GM10266 (cell line): ENCODE measurements at regions not wholly inside any gene's neighbourhood (a gene's known extent, or its start where the extent isn't known, plus 50 kb on each side); places are given as distances from the start of the nearest gene placed in this dataset.
A peak's percentile ranks its signal among the peaks of the same experiment; 100 is the strongest.
"Not testable (repeated sequence)": the region's sequence is repeated elsewhere in the genome, so short reads cannot be mapped to it uniquely, and the experiment has no call there.

Experiments used
- DNase-seq: peaks from one replicate; pipeline ENCODE4 v3.0.0; 2012; ENCODE audit errors: extremely low spot score
- TF ChIP-seq, protein P1 (sequence below): IDR thresholded peaks from 2 replicates; pipeline ENCODE4 v1.5.1; 2012; ENCODE audit warnings: mild to moderate bottlenecking, low read depth; ENCODE audit not compliant: control insufficient read depth, insufficient read depth; ENCODE audit errors: missing control alignments

DNA sequence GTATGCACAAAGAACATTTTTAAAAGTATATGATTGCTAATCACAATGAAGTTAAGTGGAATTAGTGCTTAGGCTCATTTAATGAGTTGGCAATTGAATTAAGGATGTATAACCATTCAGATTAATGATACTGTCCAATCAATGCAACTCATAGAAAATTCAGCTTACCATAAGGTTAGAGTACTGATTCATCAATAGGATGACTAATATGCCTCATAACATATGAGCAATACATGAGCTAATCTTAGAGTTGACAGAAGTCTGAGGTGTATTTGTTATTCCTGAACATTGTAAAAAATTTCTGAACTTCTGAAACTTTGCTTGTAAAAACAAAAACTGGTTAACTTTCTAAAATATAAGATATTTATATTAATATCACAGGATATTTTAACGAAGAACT lies 118.3 kb upstream of the NETO1 start:
- TF ChIP-seq, protein P1, sequence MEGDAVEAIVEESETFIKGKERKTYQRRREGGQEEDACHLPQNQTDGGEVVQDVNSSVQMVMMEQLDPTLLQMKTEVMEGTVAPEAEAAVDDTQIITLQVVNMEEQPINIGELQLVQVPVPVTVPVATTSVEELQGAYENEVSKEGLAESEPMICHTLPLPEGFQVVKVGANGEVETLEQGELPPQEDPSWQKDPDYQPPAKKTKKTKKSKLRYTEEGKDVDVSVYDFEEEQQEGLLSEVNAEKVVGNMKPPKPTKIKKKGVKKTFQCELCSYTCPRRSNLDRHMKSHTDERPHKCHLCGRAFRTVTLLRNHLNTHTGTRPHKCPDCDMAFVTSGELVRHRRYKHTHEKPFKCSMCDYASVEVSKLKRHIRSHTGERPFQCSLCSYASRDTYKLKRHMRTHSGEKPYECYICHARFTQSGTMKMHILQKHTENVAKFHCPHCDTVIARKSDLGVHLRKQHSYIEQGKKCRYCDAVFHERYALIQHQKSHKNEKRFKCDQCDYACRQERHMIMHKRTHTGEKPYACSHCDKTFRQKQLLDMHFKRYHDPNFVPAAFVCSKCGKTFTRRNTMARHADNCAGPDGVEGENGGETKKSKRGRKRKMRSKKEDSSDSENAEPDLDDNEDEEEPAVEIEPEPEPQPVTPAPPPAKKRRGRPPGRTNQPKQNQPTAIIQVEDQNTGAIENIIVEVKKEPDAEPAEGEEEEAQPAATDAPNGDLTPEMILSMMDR, result no peak
- DNase-seq, result no peak

DNA sequence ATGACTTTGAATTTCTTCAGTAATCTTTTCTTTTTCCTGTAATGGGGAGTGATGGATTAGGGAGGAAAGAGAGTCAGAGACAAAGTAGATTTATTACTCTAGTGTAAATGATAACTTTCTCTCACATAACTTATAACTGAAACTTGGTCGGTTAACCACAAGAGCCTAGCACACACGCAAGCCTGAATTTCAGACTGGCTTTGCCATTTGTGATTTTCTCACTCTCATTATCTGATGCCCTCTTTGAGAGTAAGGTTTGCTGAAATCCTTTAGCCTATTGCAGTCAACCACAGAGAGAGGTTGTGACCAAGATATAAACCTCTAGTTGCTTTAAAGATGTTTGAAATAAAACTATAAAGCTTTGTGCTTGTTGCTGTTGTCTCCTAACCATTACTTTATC lies 117.9 kb upstream of the NETO1 start:
- TF ChIP-seq, protein P1, result no peak
- peak; percentile 14 for DNase-seq

DNA sequence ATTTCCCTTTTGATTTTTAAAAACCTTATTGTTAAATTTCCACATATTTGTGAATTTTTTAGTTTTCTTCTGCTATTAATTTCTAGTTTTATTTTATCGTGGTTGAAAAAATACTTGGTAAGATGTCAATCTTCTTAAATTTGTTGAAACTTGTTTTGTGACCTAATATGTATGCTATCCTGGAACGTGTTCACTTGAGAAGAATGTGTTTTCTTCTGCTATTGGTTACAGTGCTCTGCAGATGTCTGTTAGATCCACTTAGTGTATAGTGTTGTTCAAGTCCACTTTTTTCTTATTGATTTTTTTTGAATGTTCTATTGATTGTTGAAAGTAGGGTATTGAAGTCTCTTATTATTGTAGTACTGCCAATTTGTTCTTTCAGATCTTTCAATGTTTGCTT lies 116.5 kb upstream of the NETO1 start:
- TF ChIP-seq, protein P1, result no peak
- no peak for DNase-seq

DNA sequence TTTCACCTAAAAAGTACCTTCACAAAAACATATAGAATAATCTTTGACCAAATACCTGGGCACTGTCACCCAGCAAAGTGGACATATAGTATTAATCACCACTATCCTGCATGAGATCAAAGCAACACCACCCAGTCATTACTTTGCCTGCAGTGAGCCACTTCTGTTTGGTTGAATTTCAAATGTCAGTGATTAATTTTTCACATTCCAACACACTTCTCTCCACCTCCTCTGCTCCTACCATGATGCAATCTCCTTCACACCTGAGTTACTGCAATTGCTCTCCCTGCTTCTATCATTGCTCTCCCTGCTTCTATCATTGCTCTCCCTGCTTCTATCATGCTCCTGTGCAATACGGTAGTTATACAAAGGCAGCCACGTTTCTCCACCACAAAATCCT lies 106.1 kb upstream of the NETO1 start:
- TF ChIP-seq, protein P1, result no peak
- no peak for DNase-seq

DNA sequence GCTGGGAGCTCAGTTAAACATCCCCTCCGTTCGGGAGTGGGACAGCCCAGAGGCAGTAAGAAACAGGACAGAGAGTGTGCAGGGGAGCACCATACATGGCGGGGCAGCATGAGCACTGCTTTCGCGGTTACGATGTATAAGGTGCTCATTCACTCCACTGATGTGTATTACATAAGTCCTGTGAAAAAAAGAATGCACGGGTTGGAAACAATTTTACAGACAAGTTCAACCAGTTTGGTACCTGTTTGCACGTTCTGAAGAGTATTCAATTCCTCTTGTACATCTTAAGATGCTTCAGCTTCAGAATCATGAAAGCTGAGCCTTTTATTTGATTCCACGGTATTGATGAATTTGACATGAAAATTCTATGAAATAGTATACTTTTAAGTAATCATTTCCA lies 97.8 kb upstream of the NETO1 start:
- TF ChIP-seq, protein P1, result no peak
- no peak for DNase-seq

DNA sequence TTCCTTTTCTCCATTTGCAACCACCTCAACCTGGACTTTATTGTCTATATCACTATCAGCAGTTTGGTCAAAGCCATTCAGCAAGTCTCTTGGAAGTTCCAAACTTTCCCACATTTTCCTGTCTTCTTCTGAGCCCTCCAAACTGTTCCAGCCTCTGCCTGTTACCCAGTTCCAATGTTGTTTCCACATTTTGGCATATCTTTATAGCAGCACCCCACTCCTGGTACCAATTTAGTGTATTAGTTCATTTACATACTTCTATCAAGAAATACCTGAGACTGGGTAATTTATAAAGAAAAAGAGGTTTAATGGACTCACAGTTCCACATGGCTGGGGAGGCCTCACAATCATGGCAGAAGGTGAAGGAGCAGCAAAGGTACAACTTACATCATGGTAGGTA lies 90.4 kb upstream of the NETO1 start:
- not testable (repeated sequence) for DNase-seq

DNA sequence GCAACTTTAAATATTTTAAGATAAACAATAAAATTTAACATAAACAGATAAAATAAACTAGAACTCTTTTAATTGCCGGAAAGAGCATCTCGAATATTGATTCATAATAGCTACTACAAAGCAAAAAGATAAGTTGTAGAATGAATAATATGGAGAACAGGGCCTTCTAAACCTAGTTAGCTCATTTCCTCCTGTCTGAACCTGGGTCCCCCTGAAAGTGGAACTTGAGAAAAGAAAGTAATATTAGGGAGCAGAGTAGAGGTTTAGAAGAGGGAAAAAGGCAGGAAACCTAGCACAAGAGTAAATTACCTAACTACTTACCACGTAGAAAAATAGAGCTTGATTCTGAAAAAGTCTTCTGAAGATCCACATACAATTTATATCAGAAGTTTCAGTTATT lies 80.7 kb upstream of the NETO1 start:
- TF ChIP-seq, protein P1, result no peak
- no peak for DNase-seq

DNA sequence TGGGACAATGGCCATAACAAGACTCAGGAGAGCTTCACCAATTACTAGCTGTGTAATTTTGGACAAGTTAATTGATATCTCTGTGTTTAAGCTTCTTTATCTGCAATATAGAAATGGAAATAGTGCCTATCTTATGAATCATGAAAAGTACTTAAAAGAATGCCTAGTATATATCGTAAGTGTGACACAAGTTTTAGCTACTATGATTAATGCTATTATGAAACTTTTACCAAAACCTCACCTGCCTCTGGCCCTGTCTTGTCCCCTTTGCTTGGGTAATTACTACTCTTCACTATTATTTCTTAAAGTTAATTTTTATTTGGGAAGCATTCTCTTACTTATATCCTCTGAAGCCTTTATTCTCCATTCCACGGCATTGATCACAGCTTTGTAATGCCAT lies 75.0 kb upstream of the NETO1 start:
- TF ChIP-seq, protein P1, result no peak
- no peak for DNase-seq
